HG02840 (cell line): ENCODE measurements at regions not wholly inside any gene's neighbourhood (a gene's known extent, or its start where the extent isn't known, plus 50 kb on each side); places are given as distances from the start of the nearest gene placed in this dataset.

ENCODE experiments used
- ATAC-seq: cut with Tn5 transposase; IDR thresholded peaks from one replicate; pipeline ENCODE4 v1.9.1; 2021; ENCODE audit warnings: mild to moderate bottlenecking, moderate library complexity, moderate number of reproducible peaks; ENCODE audit not compliant: unreplicated experiment, low FRiP score

GRCh38 chrX:45795546-45795945 is 594.9 kb upstream of the DIPK2B start:
- ATAC-seq = no peak

- no peak for ATAC-seq
Observed at GRCh38 chrX:45794995-45795337, 594.3 kb upstream of the DIPK2B start.

GRCh38 chrX:45794323-45794994 is 593.8 kb upstream of the DIPK2B start:
- ATAC-seq = no peak

GRCh38 chrX:45788941-45789348 is 588.3 kb upstream of the DIPK2B start:
- ATAC-seq = no peak

DNA sequence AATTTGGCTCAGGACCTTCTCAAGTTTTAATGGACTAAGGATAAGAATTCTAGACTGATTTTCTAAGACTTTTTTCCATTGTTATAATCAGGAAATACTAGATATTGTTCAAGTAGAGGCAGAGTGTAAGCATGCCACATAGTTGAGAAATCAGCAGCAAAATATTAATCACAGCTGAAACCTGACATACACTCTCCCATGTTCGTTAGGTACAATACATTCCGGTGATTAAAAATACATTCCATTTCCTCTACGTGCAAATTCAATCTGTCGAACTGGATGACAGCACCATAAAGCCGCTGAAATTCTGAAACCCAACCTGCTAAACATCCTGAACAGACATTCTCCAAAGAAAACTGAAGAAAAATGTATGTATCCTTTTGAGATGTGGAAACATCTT is 587.6 kb upstream of the DIPK2B start:
- no peak for ATAC-seq

DNA sequence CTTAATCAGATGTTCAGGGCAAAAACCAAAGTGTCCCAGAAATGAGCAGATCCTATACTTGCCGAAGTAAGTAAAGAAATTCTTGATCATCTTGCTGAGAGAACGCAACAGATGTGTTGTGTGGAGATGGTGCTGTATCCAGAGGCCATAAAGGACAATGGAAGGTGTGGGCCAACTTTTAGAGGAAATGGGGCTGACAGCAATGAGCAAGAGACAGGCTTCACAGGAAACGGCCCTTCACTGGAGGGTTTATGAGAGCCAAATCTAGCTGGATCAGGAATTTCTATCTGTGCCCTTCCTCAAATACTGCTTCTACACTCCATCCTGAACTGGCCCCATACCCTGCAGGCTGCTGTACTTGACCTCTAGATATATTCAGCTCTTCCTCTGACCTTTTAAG is 583.9 kb upstream of the DIPK2B start:
- ATAC-seq = no peak

DNA sequence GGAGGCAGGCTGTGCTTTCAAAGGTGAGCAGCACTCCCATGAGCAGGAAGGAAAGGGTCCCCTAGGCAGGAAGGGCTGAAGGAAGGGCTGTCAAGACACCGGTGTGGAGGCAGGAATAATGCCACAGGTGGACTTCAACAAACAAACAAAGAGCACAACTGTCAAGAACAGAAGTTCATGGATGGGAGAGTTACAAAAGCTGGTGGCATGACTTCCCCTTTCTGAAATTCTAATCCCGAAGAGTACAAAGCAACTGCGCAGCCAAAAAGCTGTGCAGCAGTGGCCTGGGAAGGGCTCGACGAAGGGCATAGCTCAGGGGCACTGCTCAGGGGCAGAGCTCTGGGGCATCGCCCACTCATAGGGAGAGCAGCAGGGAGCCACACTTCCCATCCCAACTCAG is 582.3 kb upstream of the DIPK2B start:
- no peak for ATAC-seq

DNA sequence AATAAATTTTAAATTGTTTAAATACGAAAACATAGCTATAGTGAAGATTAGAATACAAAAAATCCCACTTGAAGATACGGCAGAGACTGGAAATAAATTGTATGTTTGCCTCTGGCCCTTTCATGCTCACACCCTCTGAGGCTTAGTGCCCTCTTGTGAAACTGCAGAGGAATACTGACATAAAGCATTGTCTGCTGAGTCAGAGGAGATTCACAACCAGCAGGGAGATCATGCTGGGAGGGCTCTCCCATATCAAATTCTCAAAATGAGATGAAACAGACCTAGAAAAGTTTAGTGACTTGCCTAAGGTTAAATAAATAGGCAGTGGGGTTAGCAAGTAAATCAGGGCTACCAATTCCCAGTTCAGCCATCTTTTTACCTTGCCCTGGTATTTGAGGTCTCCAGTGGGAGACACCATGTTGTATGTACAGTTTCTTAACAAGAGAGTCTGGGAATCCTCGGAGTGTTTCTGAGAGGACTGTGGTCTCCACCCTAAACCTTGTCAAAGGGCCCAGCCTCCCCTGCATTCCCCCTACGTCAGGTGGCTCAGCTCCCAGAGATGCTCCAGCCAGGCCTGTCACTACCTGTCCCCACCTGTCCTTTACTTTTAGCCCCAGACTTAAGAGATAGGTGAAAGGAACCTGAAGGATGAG is 581.4 kb upstream of the DIPK2B start:
- ATAC-seq = no peak

- no peak for ATAC-seq
Observed at GRCh38 chrX:45778616-45779015, 577.9 kb upstream of the DIPK2B start.

DNA sequence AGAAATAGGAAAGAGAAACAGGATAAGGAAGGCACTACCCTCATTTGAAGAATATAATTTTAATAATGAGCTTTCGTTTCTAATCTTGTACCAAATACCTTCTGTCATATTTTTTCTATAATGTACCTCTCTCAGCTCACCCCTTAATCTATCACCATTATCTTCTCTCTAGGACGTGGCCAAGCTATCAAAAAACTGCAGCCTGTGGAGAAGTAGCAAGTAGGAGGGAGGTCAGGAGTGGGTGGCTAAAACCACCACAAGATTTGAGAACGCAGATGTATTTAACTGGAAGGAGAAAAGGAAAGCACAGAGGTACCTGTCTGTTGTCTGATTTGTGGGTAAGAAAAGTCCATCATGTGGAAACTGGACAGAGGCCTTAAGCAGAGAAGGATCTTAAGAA is 576.7 kb upstream of the DIPK2B start:
- ATAC-seq = no peak

DNA sequence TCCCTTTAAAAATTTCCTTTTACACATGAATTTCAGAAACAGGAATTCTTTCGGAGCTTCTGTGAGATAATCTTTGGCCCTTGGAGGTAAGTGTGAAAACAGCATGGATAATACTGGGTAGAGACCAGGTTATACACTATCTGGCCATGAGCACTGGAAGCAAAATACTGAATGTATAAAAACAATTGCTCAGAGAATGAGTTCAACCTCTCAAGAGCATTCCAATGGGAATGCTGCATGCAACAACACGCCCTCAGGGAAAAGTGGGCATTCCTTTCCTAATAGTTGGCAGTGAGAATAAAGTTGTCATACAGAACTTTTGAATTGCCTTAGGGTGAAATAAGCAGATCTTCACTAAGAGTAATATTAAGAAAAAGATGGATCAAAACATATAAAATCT is 574.8 kb upstream of the DIPK2B start:
- no peak for ATAC-seq

DNA sequence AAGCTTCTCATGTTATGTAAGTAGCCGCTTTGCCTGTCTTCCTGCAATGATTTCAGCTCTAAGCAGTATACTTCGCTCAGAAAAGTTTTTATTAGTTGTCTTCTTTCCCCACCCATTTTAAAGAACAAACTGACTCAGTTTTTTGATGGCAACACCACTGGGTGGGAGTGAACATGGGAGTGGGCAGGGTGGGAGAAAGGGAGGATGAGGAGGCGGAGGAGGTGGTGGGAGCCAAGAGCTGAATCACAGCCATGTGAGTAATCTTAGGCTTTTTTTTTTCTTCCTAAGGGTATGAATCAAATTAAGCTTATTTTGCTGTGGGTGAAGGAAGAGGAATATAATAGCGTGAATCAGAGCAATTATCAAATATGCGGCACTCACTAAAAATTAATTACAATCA is 574.3 kb upstream of the DIPK2B start:
- no peak for ATAC-seq

DNA sequence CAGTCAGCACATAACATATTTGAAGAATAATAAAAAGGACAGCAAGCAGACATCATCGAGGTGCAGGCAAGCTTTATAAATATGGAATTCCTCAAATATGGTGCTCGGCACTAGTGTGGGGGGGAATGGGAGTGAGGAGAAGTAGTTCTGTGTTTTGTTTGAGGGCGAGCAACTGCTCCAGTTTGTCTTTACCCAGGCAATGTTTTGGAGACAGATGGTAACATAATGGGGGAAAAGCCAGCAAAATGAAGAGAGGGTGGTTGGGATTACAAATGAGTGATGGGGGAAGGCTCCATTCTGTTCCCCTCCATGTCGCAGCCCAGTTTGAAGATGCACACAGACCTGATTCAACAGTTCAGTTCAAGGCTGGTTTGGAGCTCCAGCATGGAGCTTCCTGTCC is 572.9 kb upstream of the DIPK2B start:
- no peak for ATAC-seq

GRCh38 chrX:45771560-45772340 is 571.1 kb upstream of the DIPK2B start:
- ATAC-seq = no peak

DNA sequence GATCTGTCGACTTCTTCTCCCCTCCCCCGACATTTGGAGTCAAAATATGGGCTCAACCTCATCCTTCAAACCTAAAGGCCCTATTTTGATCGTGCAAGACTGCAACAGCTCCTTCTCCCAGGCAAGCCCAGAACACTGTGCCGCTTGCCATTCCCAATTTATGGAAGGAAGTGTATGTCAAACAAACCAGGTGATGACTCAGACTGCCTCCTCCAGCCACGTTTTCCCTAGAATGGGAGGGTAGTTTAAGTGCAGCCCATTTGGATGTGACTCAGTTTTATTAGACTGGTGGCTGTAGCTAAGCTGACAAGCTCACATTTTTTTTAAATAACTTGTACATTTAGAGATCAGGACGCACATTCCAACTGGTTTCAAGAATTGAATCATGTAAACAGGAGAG is 570.4 kb upstream of the DIPK2B start:
- no peak for ATAC-seq

- peak; percentile 80 for ATAC-seq
Observed at GRCh38 chrX:45769761-45770582, 569.3 kb upstream of the DIPK2B start.

GRCh38 chrX:45768666-45769236 is 568.1 kb upstream of the DIPK2B start:
- ATAC-seq = no peak

- ATAC-seq = no peak
Observed at GRCh38 chrX:45766981-45767501, 566.4 kb upstream of the DIPK2B start.

GRCh38 chrX:45765767-45766166 is 565.1 kb upstream of the DIPK2B start:
- ATAC-seq = no peak

- ATAC-seq = no peak
Observed at GRCh38 chrX:45765281-45765680, 564.6 kb upstream of the DIPK2B start.
